ENCODE measurements at regions not wholly inside any gene's neighbourhood (a gene's known extent, or its start where the extent isn't known, plus 50 kb on each side); places are given as distances from the start of the nearest gene placed in this dataset.

- no peak for DNase-seq
Observed at GRCh38 chr1:232682248-232682647, 52.3 kb upstream of the SIPA1L2 start.

GRCh38 chr1:232684371-232685105 is 54.6 kb upstream of the SIPA1L2 start:
- no peak for DNase-seq

DNA sequence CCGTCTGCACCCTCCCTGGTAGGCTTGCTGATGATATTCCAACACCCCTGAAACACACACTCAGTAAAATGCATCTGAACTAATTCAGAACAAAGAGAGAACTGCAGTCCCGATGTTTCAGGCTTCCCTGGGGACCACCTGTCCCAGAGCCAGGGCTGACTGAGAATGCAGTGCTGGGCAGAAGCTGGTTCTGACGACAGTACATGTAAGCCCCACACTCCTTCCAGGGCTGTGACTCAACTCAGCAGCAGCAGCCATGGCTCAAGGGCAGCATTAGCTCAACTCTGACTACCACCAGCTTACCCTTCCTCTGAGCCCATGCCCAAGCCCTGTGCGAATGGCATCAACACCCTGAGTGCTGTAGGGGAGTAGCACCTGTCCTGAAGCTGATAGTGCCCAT is 56.4 kb upstream of the SIPA1L2 start:
- no peak for DNase-seq

- DNase-seq = no peak
Observed at GRCh38 chr1:232687304-232687703, 57.4 kb upstream of the SIPA1L2 start.

- no peak for DNase-seq
Observed at GRCh38 chr1:232687728-232688127, 57.8 kb upstream of the SIPA1L2 start.

DNA sequence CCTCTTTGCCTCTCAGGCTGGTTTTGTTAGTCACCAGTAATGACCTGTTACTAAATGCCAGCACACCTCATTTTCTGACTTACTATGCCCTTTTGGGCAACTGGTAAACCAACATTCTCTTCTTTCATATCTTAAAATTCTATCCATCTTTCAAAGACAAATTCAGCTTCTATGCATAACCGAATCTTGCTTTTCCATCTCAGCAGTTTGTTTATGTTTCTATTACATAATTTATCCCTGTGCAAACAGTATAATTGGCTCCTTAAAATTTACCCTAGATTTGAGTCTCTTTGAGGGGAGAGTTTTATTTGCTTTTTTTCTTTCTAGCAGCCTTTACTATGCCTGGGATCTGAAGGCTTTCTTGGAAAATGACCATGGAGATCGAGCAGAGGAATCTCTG is 58.5 kb upstream of the SIPA1L2 start:
- DNase-seq = no peak

DNA sequence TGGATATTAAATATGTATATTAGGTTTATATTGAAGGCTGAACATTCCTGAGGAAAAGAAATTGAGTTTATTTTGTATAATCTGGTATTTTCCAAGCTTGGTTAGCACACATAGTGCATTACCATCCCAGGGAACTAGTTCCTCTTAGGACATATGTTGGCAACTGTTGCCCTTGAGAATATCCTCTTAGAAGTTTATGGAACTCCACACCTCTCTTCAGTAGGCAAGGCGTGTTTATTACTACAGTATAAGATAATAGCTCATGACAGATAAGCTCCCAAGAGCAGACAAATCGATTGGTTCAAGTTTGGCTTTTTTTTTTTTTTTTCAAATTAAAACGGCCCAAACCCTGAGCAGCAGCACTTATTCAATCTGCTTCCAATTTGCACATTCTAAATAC is 59.8 kb upstream of the SIPA1L2 start:
- no peak for DNase-seq

GRCh38 chr1:232690285-232690935 is 60.5 kb upstream of the SIPA1L2 start:
- DNase-seq = no peak

- DNase-seq = no peak
Observed at GRCh38 chr1:232694475-232694874, 64.5 kb upstream of the SIPA1L2 start.

GRCh38 chr1:232695621-232696385 is 65.9 kb upstream of the SIPA1L2 start:
- no peak for DNase-seq

GRCh38 chr1:232696466-232696865 is 66.5 kb upstream of the SIPA1L2 start:
- DNase-seq = no peak

DNA sequence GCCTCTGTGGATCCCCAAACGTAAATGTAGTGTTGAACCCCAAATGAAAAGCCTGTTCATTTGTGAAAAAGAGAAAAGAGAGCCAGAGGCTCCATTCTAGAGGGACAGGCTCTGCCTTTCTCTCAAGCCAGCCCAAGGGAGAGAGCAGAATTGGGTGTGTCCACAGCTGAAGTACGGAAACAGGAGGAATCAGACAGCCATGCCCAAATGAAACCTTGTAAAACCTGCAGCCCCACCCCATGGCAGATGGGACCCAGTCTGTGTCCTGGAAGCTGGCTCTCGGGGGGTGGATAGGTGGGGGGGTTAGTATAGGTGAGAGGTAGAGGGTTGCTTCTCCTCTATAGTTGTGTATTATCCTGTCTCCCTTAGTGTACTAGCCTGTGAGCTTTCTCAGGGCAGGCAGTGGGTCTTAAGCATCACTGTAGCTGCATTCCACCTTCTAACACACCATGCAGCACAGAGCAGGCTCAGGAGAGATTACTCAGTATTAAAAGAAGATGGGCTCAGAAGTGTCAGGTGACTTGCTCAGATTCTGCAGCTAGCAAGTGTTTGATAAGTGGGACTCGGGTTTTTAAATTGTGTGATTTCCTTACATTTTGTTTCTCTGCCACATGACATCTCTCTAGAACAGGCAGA is 67.4 kb upstream of the SIPA1L2 start:
- DNase-seq = no peak

- DNase-seq = no peak
Observed at GRCh38 chr1:232699814-232700213, 69.9 kb upstream of the SIPA1L2 start.

- no peak for DNase-seq
Observed at GRCh38 chr1:232702911-232703310, 73.0 kb upstream of the SIPA1L2 start.

GRCh38 chr1:232704256-232704655 is 74.3 kb upstream of the SIPA1L2 start:
- DNase-seq = no peak

- DNase-seq = peak in 42 of 58 donors; percentile 2 to 72 (median 22)
Observed at GRCh38 chr1:232704694-232705680, 75.1 kb upstream of the SIPA1L2 start.

- no peak for DNase-seq
Observed at GRCh38 chr1:232705815-232706575, 76.1 kb upstream of the SIPA1L2 start.

- DNase-seq = no peak
Observed at GRCh38 chr1:232707142-232707541, 77.2 kb upstream of the SIPA1L2 start.

DNA sequence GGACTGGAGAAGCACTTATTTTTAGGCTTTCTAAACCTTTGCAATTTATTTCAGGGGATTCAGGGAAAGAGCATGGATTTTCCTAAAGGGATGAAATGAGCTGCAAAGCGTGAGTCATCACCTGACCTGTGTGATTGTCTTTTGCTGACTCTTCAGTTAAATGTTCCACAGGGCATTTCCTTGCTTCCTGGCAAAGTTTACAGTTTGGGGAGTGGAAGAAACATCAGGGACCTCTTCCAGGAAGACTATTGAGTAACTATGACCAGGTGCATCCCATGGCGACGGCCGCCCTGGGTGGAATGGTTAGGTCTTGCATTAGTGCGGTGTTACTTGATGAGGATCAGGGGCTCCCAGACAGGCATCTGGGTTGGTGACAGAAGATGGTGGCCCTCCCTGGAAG is 79.5 kb upstream of the SIPA1L2 start:
- no peak for DNase-seq

- DNase-seq = no peak
Observed at GRCh38 chr1:232711996-232712395, 82.1 kb upstream of the SIPA1L2 start.

All from anterior cingulate cortex (tissue), 58 donors.